ENCODE measurements at regions not wholly inside any gene's neighbourhood (a gene's known extent, or its start where the extent isn't known, plus 50 kb on each side); places are given as distances from the start of the nearest gene placed in this dataset.

- TF ChIP-seq CTCF (IDR thresholded peaks at IDR 0.05): no peak
- no peak for TF ChIP-seq POLR2A (IDR thresholded peaks at IDR 0.05; ENCODE audit: low read depth)
- no peak for TF ChIP-seq EP300 (IDR thresholded peaks at IDR 0.05)
Observed at GRCh38 chr4:180041576-180041975, 2201.6 kb upstream of the TENM3 start.

Measured in esophagus muscularis mucosa (tissue), 4 donors.